HG03442 (cell line): ENCODE measurements at regions not wholly inside any gene's neighbourhood (a gene's known extent, or its start where the extent isn't known, plus 50 kb on each side); places are given as distances from the start of the nearest gene placed in this dataset.
"Not testable (repeated sequence)": the region's sequence is repeated elsewhere in the genome, so short reads cannot be mapped to it uniquely, and the experiment has no call there.

Source experiments
- ATAC-seq: cut with Tn5 transposase; IDR thresholded peaks from one replicate; pipeline ENCODE4 v1.9.1; 2021; ENCODE audit warnings: mild to moderate bottlenecking, moderate library complexity; ENCODE audit not compliant: unreplicated experiment

- no peak for ATAC-seq
Observed at GRCh38 chr1:233722212-233722979, 108.5 kb downstream of the KCNK1 start.

GRCh38 chr1:233723387-233723786, 109.5 kb downstream of the KCNK1 start:
- no peak for ATAC-seq

- not testable (repeated sequence) for ATAC-seq
Observed at GRCh38 chr1:233724131-233724631, 110.3 kb downstream of the KCNK1 start.

GRCh38 chr1:233725423-233725822, 111.5 kb downstream of the KCNK1 start:
- ATAC-seq, result no peak

GRCh38 chr1:233728721-233729120, 114.8 kb downstream of the KCNK1 start:
- no peak for ATAC-seq

- no peak for ATAC-seq
Observed at GRCh38 chr1:233730380-233730779, 116.5 kb downstream of the KCNK1 start.

GRCh38 chr1:233730809-233731208, 116.9 kb downstream of the KCNK1 start:
- no peak for ATAC-seq

GRCh38 chr1:233732206-233732605, 118.3 kb downstream of the KCNK1 start:
- no peak for ATAC-seq

- no peak for ATAC-seq
Observed at GRCh38 chr1:233734456-233734855, 120.5 kb downstream of the KCNK1 start.

- no peak for ATAC-seq
Observed at GRCh38 chr1:233735331-233735730, 121.4 kb downstream of the KCNK1 start.

GRCh38 chr1:233735847-233736246, 121.9 kb downstream of the KCNK1 start:
- ATAC-seq, result no peak

GRCh38 chr1:233737341-233737740, 123.4 kb downstream of the KCNK1 start:
- no peak for ATAC-seq

- ATAC-seq, result no peak
Observed at GRCh38 chr1:233738396-233738795, 124.5 kb downstream of the KCNK1 start.

- no peak for ATAC-seq
Observed at GRCh38 chr1:233738850-233739249, 124.9 kb downstream of the KCNK1 start.

GRCh38 chr1:233744779-233745513, 131.0 kb downstream of the KCNK1 start:
- ATAC-seq, result no peak

GRCh38 chr1:233750139-233750538, 136.2 kb downstream of the KCNK1 start:
- ATAC-seq, result no peak

- ATAC-seq, result no peak
Observed at GRCh38 chr1:233759665-233760064, 144.8 kb upstream of the SLC35F3 start.

- not testable (repeated sequence) for ATAC-seq
Observed at GRCh38 chr1:233764304-233764703, 140.2 kb upstream of the SLC35F3 start.

GRCh38 chr1:233777566-233777965, 126.9 kb upstream of the SLC35F3 start:
- ATAC-seq, result no peak

- no peak for ATAC-seq
Observed at GRCh38 chr1:233780049-233780448, 124.4 kb upstream of the SLC35F3 start.

GRCh38 chr1:233782937-233783586, 121.4 kb upstream of the SLC35F3 start:
- ATAC-seq, result no peak

GRCh38 chr1:233787599-233787998, 116.9 kb upstream of the SLC35F3 start:
- ATAC-seq, result no peak
